ENCODE measurements at regions not wholly inside any gene's neighbourhood (a gene's known extent, or its start where the extent isn't known, plus 50 kb on each side); places are given as distances from the start of the nearest gene placed in this dataset.

DNA sequence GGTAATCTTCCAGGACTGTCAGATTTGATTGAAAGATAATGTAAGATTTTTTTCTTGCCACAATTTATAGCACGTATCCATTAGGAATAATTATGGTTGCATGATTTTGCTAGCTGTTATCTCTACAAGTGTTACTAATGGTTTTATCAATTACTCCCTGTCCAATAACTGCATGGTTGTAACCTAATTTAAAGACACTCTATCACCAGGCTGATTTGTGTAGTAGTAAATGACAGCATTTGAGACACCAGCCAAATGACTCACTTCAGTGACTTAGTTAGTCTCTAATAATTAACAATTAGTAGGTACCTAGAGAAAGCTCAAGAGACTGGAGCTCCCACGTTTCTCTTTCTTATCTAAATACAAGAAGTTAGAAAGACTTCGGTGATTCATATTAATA, 453.8 kb upstream of the POU3F2 start:
- TF ChIP-seq POLR2A (IDR thresholded peaks at IDR 0.05; ENCODE audit: low read depth, low read length), result no peak
- no peak for TF ChIP-seq SPI1 (IDR thresholded peaks at IDR 0.05; ENCODE audit: low read depth, low read length)
- no peak for TF ChIP-seq POLR2AphosphoS5 (IDR thresholded peaks at IDR 0.05; ENCODE audit: low read depth, low read length)
- no peak for TF ChIP-seq TAF1 (IDR thresholded peaks at IDR 0.05; ENCODE audit: low read depth, low read length)
